Transverse colon (tissue), 4 donors: ENCODE measurements at regions not wholly inside any gene's neighbourhood (a gene's known extent, or its start where the extent isn't known, plus 50 kb on each side); places are given as distances from the start of the nearest gene placed in this dataset.

Experiments used
- POLR2A ChIP-seq: fragments of 450-650 bp; IDR thresholded peaks from one replicate; pipeline ENCODE4 v1.6.1; 2016; ENCODE audit warnings: antibody characterized with exemption, mild to moderate bottlenecking, moderate library complexity
- POLR2AphosphoS5 ChIP-seq, 3 donors: sonication (generic); formaldehyde crosslinking; IDR thresholded peaks; one replicate each; pipeline ENCODE4 v1.6.1; 2016; ENCODE audit warnings: antibody characterized with exemption in 3 of 3
- TF ChIP-seq, protein P1 (sequence below), 5 experiments: fragments of 200-600 bp in 3 of 5; fragments of 450-650 bp in 2 of 5; sonication (generic) in 3 of 5; IDR thresholded peaks; 1 replicate in 2 of 5; 2 replicates in 3 of 5; pipeline ENCODE4 v1.5.1; 2016 to 2017; ENCODE audit warnings: antibody characterized with exemption in 5 of 5, inconsistent platforms in 3 of 5, mild to moderate bottlenecking in 2 of 5, moderate library complexity in 1 of 5

DNA sequence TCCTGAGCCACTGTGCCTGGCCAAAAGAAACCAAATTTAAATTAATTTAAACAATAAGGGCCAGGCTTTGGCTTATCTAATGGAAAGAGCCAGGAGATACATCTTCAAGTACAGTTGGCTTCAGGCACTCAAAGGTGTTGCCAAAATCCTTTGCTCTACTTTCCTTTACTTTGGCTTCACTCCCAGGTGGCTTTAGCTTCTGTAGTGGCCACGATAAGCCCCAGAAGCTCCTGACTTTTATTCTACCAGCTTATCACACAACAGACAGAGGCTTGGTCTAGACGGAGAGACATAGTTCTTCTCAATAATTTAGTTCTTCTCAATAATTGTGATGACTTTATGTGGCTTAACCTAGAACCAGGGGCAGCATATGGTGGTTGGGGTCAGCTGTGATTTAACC lies 211.2 kb upstream of the LNX1 start:
- TF ChIP-seq, protein P1, sequence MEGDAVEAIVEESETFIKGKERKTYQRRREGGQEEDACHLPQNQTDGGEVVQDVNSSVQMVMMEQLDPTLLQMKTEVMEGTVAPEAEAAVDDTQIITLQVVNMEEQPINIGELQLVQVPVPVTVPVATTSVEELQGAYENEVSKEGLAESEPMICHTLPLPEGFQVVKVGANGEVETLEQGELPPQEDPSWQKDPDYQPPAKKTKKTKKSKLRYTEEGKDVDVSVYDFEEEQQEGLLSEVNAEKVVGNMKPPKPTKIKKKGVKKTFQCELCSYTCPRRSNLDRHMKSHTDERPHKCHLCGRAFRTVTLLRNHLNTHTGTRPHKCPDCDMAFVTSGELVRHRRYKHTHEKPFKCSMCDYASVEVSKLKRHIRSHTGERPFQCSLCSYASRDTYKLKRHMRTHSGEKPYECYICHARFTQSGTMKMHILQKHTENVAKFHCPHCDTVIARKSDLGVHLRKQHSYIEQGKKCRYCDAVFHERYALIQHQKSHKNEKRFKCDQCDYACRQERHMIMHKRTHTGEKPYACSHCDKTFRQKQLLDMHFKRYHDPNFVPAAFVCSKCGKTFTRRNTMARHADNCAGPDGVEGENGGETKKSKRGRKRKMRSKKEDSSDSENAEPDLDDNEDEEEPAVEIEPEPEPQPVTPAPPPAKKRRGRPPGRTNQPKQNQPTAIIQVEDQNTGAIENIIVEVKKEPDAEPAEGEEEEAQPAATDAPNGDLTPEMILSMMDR (IDR thresholded peaks at IDR 0.05), result no peak
- TF ChIP-seq POLR2AphosphoS5 (IDR thresholded peaks at IDR 0.05) (no peak), POLR2A (no peak)
